ENCODE measurements at regions not wholly inside any gene's neighbourhood (a gene's known extent, or its start where the extent isn't known, plus 50 kb on each side); places are given as distances from the start of the nearest gene placed in this dataset.

DNA sequence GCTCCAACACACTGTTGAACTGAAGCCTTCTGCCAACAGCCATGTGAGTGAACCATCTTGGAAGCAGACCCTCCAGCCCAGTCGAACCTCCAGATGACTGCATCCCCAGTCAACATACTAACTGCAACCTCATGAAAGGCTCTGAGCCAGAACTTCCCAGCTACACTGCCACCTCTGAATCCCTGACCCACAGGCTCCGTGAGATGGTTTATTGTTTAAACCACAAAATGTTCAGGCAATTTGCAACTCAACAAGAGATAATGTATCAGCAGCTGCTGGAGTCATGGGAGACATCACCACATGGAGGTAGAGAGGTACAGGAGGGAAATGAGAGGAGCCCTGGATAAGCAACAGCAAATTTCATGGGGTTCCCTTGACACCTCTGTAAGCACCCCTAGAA, 266.4 kb upstream of the NBEA start:
- 83% methylated on average over 1 of the region's 2 CpGs for WGBS (ENCODE audit: insufficient coverage)
- no peak overlapping the region for H3K27ac ChIP-seq (ENCODE audit: low read depth in 1 of 2, low read length in 2 of 2)
- intact Hi-C loops (cut with micrococcal nuclease) = no loop called here
- no peak overlapping the region for H3K4me2 ChIP-seq (replicated peaks; ENCODE audit: extremely low read depth, low read length, poor library complexity, severe bottlenecking)
- peaks cover 0 to 4% of the 10 kb centered on the region in 2 donors for H3K9me3 ChIP-seq (replicated peaks in 1 of 2; ENCODE audit: control insufficient read depth in 1 of 2, insufficient read depth in 1 of 2, low read length in 2 of 2)
- Mint-ChIP-seq H3K4me1 (no peaks in the 10 kb centered on the region), H3K36me3 (no peaks in the 10 kb centered on the region), H3K27ac (no peak overlapping the region), H3K9me3 (peaks cover 0 to 8% (median 4%) of the 10 kb centered on the region in 7 donors), H3K27me3 (ENCODE audit: low read depth in 3 of 3) (peaks cover 0 to under 1% (median 0%) of the 10 kb centered on the region in 3 donors), H3K4me3 (no peak overlapping the region)
- no peak overlapping the region for H3K4me3 ChIP-seq (replicated peaks in 1 of 3; ENCODE audit: low read depth in 2 of 3, low read length in 3 of 3)
- H4K20me1 ChIP-seq (ENCODE audit: insufficient read depth, low read length) = no peaks in the 10 kb centered on the region
- TF ChIP-seq, protein P1, sequence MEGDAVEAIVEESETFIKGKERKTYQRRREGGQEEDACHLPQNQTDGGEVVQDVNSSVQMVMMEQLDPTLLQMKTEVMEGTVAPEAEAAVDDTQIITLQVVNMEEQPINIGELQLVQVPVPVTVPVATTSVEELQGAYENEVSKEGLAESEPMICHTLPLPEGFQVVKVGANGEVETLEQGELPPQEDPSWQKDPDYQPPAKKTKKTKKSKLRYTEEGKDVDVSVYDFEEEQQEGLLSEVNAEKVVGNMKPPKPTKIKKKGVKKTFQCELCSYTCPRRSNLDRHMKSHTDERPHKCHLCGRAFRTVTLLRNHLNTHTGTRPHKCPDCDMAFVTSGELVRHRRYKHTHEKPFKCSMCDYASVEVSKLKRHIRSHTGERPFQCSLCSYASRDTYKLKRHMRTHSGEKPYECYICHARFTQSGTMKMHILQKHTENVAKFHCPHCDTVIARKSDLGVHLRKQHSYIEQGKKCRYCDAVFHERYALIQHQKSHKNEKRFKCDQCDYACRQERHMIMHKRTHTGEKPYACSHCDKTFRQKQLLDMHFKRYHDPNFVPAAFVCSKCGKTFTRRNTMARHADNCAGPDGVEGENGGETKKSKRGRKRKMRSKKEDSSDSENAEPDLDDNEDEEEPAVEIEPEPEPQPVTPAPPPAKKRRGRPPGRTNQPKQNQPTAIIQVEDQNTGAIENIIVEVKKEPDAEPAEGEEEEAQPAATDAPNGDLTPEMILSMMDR (IDR thresholded peaks at IDR 0.05) = no peak
- H2AFZ ChIP-seq (ENCODE audit: insufficient read depth, low read depth, low read length, poor library complexity, severe bottlenecking) = no peak overlapping the region
- no peaks in the 10 kb centered on the region for H3K36me3 ChIP-seq (replicated peaks in 1 of 2; ENCODE audit: control insufficient read depth in 1 of 2, insufficient read depth in 2 of 2, low read length in 2 of 2)
- no peaks in the 10 kb centered on the region for H3K79me2 ChIP-seq (ENCODE audit: insufficient read depth, low read length)
- no peak overlapping the region for H3K9ac ChIP-seq (ENCODE audit: insufficient read depth, low read length, poor library complexity, severe bottlenecking)
- no peaks in the 10 kb centered on the region for H3K4me1 ChIP-seq (ENCODE audit: control insufficient read depth in 1 of 2, insufficient read depth in 2 of 2, low read length in 2 of 2)
- no peaks in the 10 kb centered on the region for H3K27me3 ChIP-seq (ENCODE audit: control insufficient read depth in 2 of 2, insufficient read depth in 2 of 2, low read length in 2 of 2)
- no peak for DNase-seq

DNA sequence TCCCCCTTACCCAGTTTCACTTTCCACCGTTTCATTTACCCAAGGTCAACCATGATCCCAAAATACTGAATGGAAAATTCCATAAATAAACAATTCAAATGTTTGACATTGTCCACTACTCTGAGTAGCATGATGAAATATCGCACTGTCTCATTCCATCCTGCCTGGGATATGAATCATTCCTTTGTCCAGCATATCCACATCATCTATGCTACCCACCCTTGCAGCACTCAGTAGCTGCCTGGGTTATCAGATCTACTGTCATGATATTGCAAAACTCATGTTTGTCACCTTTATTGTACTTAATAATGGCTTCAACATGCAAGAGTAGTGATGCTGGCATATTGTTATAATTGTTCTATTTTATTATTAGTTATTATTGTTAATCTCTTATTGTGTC, 263.9 kb upstream of the NBEA start:
- Histone ChIP-seq H3K36me3 (replicated peaks in 1 of 2; ENCODE audit: control insufficient read depth in 1 of 2, insufficient read depth in 2 of 2, low read length in 2 of 2) (no peaks in the 10 kb centered on the region), H3K27me3 (ENCODE audit: control insufficient read depth in 2 of 2, insufficient read depth in 2 of 2, low read length in 2 of 2) (no peaks in the 10 kb centered on the region), H3K4me3 (replicated peaks in 1 of 3; ENCODE audit: low read depth in 2 of 3, low read length in 3 of 3) (no peak overlapping the region), H3K27ac (ENCODE audit: low read depth in 1 of 2, low read length in 2 of 2) (no peak overlapping the region), H3K9me3 (replicated peaks in 1 of 2; ENCODE audit: control insufficient read depth in 1 of 2, insufficient read depth in 1 of 2, low read length in 2 of 2) (peaks cover 0 to 4% of the 10 kb centered on the region in 2 donors), H4K20me1 (ENCODE audit: insufficient read depth, low read length) (no peaks in the 10 kb centered on the region), H3K9ac (ENCODE audit: insufficient read depth, low read length, poor library complexity, severe bottlenecking) (no peak overlapping the region), H3K79me2 (ENCODE audit: insufficient read depth, low read length) (no peaks in the 10 kb centered on the region), H3K4me2 (replicated peaks; ENCODE audit: extremely low read depth, low read length, poor library complexity, severe bottlenecking) (no peak overlapping the region), H2AFZ (ENCODE audit: insufficient read depth, low read depth, low read length, poor library complexity, severe bottlenecking) (no peak overlapping the region), H3K4me1 (ENCODE audit: control insufficient read depth in 1 of 2, insufficient read depth in 2 of 2, low read length in 2 of 2) (no peaks in the 10 kb centered on the region)
- Mint-ChIP-seq H3K27ac (no peak overlapping the region), H3K4me3 (no peak overlapping the region), H3K36me3 (no peaks in the 10 kb centered on the region), H3K27me3 (ENCODE audit: low read depth in 3 of 3) (peaks cover 0 to 2% (median 0%) of the 10 kb centered on the region in 3 donors), H3K4me1 (no peaks in the 10 kb centered on the region), H3K9me3 (peaks cover 2 to 9% (median 4%) of the 10 kb centered on the region in 7 donors)
- TF ChIP-seq, protein P1 (IDR thresholded peaks at IDR 0.05) = no peak
- intact Hi-C loops (cut with micrococcal nuclease) = no loop called here
- DNase-seq = no peak
- no CpG with 5 or more reads among the region's 2 CpGs for WGBS (ENCODE audit: insufficient coverage)
